Stimulated activated CD4-positive, alpha-beta T cell treated with anti-CD3 and anti-CD28 coated beads, Interleukin-2, amount 100 ng/mL, for 4 hours (primary cell): ENCODE measurements at regions not wholly inside any gene's neighbourhood (a gene's known extent, or its start where the extent isn't known, plus 50 kb on each side); places are given as distances from the start of the nearest gene placed in this dataset.
A peak's percentile ranks its signal among the peaks of the same experiment; 100 is the strongest.
"Not testable (repeated sequence)": the region's sequence is repeated elsewhere in the genome, so short reads cannot be mapped to it uniquely, and the experiment has no call there.

Experiments
- DNase-seq: peaks from one replicate; pipeline ENCODE4 v3.0.0-alpha.2; 2020; ENCODE audit warnings: low read depth

DNA sequence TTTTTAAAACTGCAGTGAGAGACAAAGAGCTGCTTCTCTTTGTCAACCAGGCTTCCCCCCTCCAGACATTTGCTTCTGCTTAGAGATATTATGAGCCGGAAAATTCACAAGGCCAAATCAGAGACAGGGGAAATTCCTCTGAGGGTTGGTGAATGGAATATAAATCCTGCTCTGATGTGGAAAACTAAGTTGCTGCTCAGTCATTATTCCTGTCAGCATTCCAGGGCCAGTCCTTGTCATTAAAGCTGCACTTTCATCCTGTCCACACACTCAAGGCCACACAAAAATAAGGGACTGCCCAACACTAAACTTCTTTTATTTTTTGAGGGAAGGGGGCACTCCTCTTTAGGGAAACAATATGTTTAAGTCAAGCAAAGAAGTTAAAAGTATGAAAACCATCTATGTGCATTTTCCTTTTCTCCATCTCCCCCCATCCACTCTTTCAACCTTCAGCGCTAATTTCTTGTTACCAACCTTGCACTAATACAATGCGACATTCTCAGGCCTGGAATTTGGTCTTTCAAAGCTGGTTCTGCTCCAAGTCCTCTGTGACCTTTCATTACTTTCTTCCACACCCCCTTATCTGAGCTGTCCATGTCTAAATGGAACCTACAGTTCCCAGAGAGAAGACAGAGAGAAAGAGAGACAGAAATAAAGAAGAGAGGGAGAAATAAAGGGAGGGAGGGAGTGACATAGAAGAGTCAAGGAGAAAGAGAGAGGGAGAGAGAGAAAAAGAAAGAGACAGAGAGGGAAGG is 118.9 kb upstream of the S1PR3 start:
- DNase-seq: no peak

DNA sequence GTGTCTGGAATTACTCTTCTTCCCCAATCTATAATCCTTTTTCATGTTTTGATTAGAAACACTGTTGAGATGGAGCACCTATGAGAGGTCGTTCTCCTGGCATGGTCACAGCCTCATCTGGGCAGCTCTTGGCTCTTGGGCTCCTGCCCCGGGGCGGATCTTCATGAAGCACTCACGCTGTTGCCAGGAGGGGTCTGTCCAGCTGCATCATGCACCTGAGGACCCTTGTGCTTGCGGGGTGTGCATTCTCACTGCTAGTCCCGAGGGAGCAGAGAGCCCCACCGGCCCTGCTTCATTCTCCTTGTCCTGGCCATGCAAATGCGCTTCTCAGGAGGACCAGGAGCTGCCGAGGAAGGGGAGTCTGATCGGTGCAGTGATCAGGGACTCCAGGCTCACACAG is 117.6 kb upstream of the S1PR3 start:
- no peak for DNase-seq

DNA sequence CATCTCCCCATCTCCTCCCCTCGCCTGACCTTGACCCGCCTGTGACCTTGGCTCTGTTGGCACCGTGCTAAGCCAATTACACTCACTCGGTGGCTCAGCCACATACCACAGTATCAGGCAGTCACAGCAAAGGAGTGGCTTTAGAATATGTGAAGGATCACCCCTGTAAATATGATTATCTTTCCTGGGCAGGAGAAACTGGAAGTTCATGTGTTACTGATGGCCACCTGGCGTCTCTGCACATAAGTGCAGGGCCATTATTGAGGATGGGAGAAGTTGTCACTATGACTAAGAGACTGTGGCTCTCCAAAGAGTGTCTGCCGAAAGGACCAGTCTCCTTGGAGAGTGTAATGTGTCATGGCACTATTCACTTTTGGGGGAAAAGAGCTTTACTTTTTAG is 116.9 kb upstream of the S1PR3 start:
- DNase-seq: no peak

DNA sequence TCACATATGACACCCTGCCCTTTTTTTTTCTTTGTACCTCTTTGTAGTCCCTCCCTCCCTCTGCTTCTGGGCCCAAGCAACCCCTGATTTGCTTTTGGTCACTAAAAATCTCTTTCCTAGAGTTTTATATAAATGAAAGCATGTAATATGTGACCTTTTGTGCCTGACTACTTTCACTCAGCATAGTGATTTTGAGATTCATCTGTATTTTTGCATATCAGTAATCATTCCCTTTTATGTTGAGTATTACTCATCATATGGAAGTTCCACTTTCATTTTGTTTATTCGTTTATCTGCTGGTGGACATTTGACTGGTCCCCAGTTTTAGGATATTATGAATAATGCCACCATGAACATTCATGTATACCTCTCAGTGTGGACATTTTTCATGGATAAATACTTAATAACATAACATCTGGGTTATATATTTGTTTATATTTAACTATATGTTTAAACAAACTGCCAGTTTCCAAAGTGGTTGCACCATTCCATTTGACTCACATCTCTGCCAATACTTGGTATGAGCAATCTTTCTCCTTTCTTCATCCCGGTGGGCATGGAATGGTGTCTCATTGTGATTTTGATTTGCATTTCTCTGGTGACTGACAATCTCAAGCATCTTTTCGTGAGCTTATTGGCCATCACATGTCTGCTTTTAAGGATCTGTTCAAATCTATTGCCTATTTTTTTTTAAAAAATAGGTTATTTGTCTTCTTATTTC is 115.7 kb upstream of the S1PR3 start:
- DNase-seq: no peak

DNA sequence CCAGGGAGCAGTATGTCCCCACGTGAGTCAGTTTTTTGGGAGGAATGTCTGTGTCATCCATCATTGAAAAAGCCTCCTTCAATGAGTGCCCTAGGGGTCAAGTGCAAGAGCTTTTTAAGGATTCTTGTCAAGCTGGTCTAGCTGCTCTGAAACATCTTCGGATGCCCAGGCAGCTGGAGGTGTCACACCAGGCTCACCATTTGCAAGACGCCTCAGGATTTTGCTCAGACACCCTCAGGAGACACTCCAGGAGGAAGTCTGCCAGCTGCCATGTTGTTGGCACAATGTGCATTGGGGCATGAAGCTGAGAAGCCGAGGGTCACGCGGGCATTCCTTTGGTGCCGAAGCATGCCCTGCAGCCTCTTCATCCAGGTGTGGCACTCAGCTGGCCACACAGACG is 111.1 kb upstream of the S1PR3 start:
- no peak for DNase-seq

DNA sequence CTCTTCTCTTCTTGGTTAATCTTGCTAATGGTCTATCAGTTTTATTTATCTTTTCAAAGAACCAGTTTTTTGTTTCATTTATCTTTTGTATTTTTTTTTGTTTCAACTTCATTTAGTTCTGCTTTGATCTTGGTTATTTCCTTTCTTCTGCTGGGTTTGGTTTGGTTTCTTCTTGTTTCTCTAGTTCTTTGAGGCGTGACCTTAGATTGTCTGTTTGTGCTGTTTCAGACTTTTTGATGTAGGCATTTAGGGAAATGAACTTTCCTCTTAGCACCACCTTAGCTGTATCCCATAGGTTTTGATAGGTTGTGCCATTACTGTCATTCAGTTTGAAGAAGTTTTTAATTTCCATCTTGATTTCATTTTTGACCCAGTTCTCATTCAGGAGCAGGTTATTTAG is 107.0 kb upstream of the S1PR3 start:
- DNase-seq: not testable (repeated sequence)

DNA sequence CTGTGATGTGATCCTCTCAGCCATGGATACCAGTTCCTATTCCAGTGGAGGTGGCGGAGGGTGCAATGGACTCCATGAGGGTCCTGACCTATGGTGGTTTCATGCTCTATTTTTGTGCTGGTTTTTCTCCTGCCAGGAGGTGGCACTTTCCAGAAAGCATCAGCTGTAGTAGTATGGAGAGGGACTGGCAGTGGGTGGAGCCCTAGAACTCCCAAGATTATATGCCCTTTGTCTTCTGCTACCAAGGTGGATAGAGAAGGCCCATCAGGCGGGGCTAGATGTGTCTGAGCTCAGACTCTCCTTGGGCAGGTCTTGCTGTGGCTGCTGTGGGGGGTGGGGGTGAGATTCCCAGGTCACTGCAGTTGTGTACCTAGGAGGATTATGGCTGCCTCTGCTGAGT is 104.5 kb upstream of the S1PR3 start:
- not testable (repeated sequence) for DNase-seq

DNA sequence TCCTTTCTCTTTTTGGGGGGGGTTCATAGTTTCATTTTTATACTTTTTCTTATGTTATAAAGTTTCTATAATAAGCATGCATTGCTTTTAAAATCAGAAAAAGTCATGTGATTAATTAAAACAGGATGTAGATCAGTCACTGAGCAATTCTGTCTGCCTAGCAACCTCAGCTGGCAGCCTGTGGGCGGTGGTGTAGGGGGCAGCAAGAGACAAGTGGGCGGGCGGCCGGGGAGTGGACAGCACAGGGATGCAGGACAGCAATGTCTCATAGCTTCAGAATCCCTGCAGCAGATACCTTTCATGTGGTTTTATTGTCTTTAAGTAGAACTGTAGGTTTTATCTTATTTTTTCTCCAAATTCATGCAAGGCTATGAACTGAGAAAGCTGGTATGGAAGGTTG is 101.9 kb upstream of the S1PR3 start:
- no peak for DNase-seq

DNA sequence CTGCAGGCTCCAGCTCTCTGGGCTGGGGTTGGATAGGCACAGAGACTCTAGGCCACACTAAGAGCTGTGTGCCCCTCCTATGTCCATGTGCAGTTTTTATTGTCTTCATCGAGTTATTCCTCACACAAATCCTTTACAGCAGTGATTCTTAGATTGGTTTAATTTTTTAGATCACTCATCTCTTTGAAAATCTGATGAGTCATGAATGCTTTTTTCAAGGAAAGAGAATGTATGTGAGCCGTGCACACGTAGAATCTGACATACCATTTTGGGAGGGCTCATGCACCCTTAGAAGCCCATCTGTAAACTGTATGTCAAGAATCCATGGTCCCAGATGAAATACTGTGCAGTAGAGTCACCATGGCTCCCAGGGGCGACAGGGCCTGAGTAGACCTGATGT is 100.7 kb upstream of the S1PR3 start:
- DNase-seq: no peak

DNA sequence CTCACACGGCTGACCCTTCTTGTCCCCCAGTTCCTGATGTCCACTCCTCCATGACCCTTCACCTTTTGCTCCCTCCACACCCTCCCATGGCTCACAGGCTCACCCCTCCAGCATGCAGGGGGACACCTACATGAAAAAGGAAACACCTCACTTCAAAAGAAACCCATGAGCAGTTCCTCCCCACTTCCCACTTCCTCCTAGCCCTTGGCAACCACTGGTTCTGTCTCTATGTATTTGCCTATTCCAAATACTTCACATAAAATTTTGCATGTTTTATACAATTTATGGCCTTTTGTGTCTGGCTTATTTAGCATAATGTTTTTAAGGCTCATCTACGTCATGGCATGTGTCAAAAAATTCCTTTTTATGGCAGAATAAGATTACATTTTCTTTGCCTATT is 100.2 kb upstream of the S1PR3 start:
- DNase-seq: no peak

DNA sequence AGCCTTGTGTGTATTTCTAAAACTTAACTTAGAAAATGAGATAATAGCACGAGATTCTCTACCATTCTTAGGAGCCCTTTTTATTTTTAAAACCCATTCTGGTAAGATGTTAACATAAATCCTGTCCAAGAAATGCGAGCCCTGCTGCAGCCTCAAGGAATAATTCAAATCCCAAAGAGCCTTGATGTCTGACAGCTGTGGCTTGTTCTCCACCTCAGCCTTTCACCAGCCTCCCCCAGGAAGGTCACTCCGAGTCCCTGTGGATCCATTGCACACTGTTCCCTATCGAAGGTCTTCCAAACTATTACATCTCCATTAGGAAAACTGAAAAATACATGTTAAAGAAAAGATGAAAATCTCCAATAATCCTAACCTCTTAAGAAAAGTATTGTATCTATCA is 98.5 kb upstream of the S1PR3 start:
- no peak for DNase-seq

DNA sequence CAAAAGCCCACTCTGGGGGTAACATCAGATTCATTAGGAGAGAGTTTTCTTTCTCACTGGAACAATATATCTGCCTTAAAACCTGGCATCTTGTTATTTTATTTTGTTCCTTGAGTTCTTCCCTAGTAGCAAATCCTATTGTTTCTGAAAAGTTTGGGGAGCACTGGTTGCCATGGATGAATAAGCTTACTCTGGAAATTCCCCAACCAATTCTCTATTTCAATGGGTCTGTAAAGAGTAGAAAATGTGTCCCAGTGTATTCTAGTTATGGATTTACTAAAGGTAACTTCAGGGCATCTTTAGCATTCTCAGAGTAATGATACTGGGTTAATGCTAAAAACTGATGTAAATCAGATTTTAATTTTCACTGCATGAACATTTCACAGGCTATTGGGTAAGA is 94.2 kb upstream of the S1PR3 start:
- DNase-seq: no peak

DNA sequence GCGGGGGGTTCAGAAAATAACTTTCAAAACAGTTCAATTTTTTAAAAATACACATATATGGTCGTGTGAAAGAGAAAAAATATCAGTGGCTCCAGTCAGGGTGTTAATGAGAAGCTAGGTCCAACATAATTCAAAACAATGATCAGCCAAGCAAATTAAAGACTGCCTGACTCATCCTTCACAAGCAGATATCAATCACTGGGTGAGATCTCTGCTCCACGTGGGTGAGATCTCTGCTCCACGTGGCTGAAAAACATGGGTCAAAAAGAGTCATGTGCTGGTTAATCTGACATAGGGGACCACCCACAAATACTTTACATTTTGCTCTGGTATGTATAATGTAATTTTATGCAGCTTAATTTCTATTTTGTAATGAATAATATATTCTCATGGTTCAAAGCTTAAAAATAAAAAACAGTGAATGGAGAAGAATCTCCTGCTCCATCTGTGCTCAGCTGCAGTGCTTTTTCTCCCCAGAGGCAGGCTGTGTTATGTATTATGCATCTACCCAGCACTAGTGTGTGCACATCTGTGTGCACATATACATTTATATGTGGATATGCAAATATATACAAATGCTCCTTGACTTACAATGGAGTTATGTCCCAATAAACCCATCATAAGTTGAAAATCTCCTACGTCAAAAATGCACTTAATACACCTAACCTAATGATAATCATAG is 93.1 kb upstream of the S1PR3 start:
- DNase-seq: no peak

DNA sequence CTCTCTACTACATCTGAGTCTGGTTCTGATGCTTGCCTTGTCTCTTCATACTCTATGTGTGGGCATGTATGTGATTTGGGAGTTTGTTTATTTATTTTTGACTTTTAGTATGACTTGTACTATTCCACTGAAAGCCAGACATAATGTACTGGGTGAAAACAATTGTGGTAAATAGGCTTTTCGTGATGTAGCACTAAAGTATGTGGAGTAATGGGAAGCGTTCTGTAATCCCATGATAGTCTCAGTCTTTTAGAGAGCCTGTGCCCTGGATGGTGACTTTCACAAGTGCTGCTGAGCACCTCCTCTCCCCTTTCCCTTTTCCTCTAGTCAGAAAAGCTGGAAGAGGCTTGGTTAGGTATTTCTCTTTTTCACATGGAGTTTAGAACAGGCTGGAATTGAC is 85.8 kb upstream of the S1PR3 start:
- DNase-seq: no peak

DNA sequence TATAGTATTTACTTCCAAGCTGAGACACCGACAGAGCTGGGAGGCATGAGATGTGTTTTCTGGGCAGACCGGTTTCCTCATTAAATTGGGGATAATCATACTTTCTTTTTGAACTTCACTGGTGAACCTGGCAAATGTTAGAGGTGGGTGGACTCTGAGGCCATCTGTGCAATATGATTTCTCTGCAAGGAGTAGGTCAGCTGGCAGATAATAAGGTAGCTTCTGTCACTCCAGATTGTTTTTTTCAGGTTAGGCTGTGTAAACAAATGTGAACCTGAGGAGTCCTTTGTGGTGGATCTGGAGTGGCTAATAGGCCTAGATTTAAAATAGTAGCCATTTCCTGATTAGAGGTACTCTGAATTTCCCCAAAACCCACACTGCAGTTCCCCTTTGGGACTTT is 75.4 kb upstream of the S1PR3 start:
- DNase-seq: no peak

DNA sequence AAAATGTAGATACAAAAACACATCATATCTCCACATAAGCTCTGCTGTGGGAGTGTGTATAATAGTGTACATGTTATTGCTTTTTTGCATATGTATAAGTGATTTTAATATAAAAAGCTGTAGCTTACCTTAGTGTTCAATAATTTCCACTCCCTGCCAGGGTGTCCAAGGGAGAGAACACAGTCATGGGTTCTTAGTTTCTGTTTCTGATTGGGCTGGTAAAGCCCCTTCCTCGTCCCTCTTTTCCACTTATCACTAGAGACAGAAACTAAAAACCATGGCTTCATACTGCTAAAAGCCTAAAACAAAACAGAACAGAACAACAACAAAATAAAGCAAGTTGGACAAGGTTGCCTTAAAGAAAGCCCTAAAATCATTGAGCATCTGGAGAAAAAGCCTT is 74.4 kb upstream of the S1PR3 start:
- DNase-seq: no peak

DNA sequence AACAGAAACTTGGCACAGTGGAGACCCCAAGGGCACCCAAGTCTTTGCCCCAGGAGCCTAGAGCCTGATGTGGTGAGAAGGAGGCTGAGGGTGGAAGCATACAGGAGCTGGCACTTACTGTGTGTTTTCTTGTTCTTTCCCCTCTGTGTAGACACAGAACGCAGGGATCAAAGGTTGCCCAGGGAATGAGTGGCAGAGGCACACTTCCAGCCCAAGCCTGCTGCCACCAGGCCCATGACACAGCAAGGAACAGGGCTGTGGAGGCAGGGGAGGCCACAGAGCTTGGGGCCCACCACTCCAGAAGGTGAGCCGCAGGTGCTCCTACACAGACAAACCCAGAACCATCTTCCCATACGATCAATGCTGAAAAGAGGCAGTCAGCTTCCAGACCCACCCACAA is 73.9 kb upstream of the S1PR3 start:
- no peak for DNase-seq

DNA sequence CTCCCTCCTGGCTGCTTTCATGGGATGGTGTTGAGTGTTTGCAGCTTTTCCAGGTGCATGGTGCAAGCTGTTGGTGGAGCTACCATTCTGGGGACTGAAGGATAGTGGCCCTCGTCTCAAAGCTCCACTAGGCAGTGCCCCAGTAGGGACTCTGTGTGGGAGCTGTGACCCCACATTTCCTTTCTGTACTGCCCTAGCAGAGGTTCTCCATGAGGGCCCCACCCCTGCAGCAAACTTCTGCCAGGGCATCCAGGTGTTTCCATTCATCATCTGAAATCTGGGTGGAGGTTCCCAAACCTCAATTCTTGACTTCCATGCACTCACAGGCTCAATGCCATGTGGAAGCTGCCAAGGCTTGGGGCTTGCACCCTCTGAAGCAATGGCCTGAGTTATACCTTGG is 72.7 kb upstream of the S1PR3 start:
- not testable (repeated sequence) for DNase-seq

DNA sequence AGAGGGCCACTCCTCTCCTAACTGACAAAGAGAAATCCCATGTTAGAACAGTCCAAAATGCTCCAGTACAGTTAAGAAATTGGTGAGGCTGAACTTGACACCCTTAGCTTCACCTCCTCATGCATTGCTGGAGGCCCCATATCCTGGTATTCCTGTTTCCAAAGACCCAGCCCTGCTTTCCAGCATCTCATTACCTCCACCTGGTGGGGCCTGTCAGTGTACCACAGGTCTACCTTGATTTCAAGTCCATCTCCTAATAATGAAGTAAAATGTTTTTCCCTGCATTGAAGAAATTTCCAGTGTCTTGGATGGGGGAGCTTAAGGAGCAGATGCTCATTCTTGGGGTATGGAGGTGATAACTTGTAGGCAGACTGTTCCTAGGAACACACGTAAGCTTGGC is 70.6 kb upstream of the S1PR3 start:
- no peak for DNase-seq

DNA sequence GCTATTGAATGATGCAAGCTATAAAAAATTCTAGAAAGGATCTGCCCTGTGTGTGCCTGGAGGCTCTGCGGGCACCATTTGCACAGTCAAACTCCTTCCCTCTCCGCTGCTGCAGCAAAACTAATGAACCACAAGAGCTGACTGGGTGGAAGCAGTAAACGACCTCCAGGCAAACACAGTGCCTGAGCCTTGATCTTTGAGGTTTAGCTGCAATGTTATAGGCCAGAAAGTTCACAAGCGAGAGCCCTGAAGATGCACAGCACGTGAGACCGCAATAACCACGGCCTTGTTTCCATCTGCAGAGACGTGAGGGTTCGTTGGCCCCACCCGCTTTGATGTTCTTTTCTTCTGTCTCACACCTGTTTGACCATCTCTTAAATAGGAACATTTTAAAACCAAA is 69.2 kb upstream of the S1PR3 start:
- peak; percentile 9 for DNase-seq

DNA sequence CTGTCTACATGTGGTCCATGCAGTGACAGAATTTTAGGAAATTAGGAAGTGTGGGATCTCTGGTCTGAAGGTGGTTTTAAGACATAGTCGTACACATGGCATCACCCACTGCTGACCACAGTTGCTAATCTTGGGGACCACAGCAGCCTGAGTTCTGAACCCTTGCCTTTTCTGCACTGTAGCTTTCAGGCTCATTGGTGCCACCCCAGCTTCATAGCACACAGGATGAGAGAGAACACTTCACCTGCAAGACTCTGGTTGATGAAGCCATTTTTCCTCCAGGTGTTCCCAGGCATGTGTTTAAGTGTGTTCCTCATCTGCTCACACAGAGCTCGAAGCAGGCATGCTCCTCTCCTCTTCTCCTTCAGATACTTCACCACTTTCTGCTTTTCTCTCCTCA is 68.2 kb upstream of the S1PR3 start:
- no peak for DNase-seq

DNA sequence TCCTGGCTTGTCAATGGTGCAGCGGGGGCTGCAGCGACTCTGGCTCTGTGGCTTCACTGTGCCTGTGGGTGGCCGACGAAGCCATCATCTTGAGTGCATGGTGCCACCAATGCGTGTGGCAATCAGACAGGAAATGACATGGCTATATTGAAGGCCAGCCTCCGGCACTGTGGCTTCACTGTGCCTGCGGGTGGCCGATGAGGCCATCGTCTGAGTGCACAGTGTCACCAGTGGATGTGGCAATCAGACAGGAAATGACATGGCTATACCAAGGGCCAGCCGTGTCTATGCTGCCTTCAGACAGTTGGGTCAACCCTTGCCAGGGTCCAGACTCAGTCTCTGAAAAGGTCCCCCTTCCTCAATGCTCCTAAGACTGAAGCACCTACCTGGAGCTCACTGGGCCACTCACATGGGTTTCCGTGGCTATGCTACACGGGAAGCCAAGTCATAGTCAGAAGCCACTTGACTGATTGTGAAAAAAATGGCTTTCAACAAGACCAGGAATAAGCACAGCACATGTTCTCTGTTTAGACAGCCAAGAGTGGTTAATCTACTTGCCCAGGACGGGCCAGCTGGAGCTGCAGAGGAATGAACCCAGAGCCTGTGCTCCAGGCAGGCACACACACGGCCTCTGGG is 67.5 kb upstream of the S1PR3 start:
- no peak for DNase-seq

DNA sequence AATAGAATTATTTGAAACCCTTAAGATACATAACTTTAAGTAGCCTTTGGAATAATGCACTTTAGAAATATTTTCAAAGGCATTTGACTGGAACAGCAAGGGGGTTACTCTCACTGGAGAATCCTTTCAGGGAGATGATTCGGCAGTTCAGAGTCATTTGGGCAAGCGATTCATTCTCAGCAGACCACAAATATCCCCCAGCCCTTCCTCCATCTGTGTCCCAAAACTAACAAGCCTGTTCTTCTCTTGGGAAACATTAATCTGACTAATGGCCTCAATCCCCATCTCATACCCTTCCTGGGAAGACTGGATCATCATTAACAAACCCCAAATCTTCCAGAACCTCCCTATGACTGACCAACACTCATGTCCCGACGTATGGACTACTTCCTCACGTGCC is 65.8 kb upstream of the S1PR3 start:
- no peak for DNase-seq
